H1 (cell line): ENCODE measurements at regions not wholly inside any gene's neighbourhood (a gene's known extent, or its start where the extent isn't known, plus 50 kb on each side); places are given as distances from the start of the nearest gene placed in this dataset.

Source experiments
- CTCF ChIA-PET: fragments of 300-600 bp; sonication (Branson Sonifier 250); formaldehyde crosslinking; loops from one replicate; lab custom pipeline; 2021; ENCODE audit not compliant: partially characterized antibody; lab: Charles Lee
- POLR2A ChIA-PET: fragments of 300-600 bp; sonication (Branson Sonifier 250); formaldehyde crosslinking; loops from one replicate; lab custom pipeline; 2021; ENCODE audit warnings: inconsistent platforms; ENCODE audit not compliant: partially characterized antibody; lab: Charles Lee
- DNase-seq, 2 experiments: peaks; one replicate each; pipeline versions ENCODE4 v3.0.0 to v3.0.0-alpha.2; 2010 to 2022; ENCODE audit warnings: low spot score in 2 of 2, low read depth in 1 of 2, mixed read lengths in 1 of 2
- FAIRE-seq: peaks from 2 replicates; lab custom pipeline; 2011; peaks lifted over from hg19 to GRCh38; lab: Jason Lieb, UNC
- H2AFZ ChIP-seq: 2 replicates; pipeline ENCODE4 v1.8.1; 2012; ENCODE audit warnings: low read length, inconsistent platforms
- H2AK5ac ChIP-seq: 2 replicates; pipeline ENCODE4 v1.6.1; 2013; ENCODE audit warnings: low read depth, low read length
- H2BK120ac ChIP-seq: replicated peaks from 2 replicates; pipeline ENCODE3; 2013; ENCODE audit warnings: low read depth, low read length, inconsistent platforms
- H2BK12ac ChIP-seq: 2 replicates; pipeline ENCODE4 v1.6.1; 2013; ENCODE audit warnings: low read depth, low read length
- H2BK15ac ChIP-seq: 2 replicates; pipeline ENCODE4 v1.6.1; 2013; ENCODE audit warnings: low read length
- H2BK20ac ChIP-seq: 2 replicates; pipeline ENCODE4 v1.6.1; 2013; ENCODE audit warnings: low read length
- H2BK5ac ChIP-seq: 2 replicates; pipeline ENCODE4 v1.6.1; 2013; ENCODE audit warnings: low read depth, low read length
- H3K14ac ChIP-seq: 2 replicates; pipeline ENCODE4 v1.6.1; 2013; ENCODE audit warnings: inconsistent platforms; ENCODE audit not compliant: insufficient read length
- H3K18ac ChIP-seq: 2 replicates; pipeline ENCODE4 v1.6.1; 2013; ENCODE audit warnings: low read length; ENCODE audit errors: extremely low read depth
- H3K23ac ChIP-seq: 2 replicates; pipeline ENCODE4 v1.6.1; 2013; ENCODE audit warnings: inconsistent platforms; ENCODE audit not compliant: insufficient read length
- H3K23me2 ChIP-seq: 2 replicates; pipeline ENCODE4 v1.6.1; 2013; ENCODE audit warnings: low read depth, low read length
- H3K27ac ChIP-seq: 2 replicates; pipeline ENCODE4 v1.6.1; 2011; ENCODE audit warnings: low read depth, low read length, inconsistent platforms
- H3K27me3 ChIP-seq, 4 experiments: replicated peaks in 1 of 4; 1 replicate in 1 of 4; 2 replicates in 3 of 4; pipeline versions ENCODE4 v1.6.1 to v1.8.1; 2011 to 2013; ENCODE audit warnings: low read length in 3 of 4, mild to moderate bottlenecking in 3 of 4, inconsistent platforms in 2 of 4, mixed read lengths in 2 of 4, moderate library complexity in 1 of 4; ENCODE audit not compliant: control insufficient read depth in 3 of 4, insufficient read depth in 3 of 4; ENCODE audit errors: extremely low read depth in 1 of 4
- H3K36me3 ChIP-seq, 4 experiments: 2 replicates each; pipeline versions ENCODE4 v1.6.1 to v1.8.1; 2011 to 2013; ENCODE audit warnings: mild to moderate bottlenecking in 4 of 4, low read length in 3 of 4, moderate library complexity in 2 of 4, control low read depth in 1 of 4, inconsistent platforms in 1 of 4; ENCODE audit not compliant: insufficient read depth in 4 of 4, control insufficient read depth in 2 of 4
- H3K4ac ChIP-seq: replicated peaks from 2 replicates; pipeline ENCODE3; 2013; ENCODE audit warnings: low read length, low read depth, mixed read lengths, inconsistent platforms; ENCODE audit not compliant: insufficient read length
- H3K4me1 ChIP-seq, 4 experiments: replicated peaks in 1 of 4; 1 replicate in 1 of 4; 2 replicates in 3 of 4; pipeline versions ENCODE4 v1.6.1 to v1.8.1; 2011 to 2013; ENCODE audit warnings: low read length in 3 of 4, inconsistent platforms in 2 of 4, mixed read lengths in 1 of 4; ENCODE audit not compliant: insufficient read depth in 4 of 4, control insufficient read depth in 3 of 4
- H3K4me2 ChIP-seq, 2 experiments: 2 replicates each; pipeline versions ENCODE4 v1.6.1 to v1.8.1; 2011 to 2013; ENCODE audit warnings: low read depth in 2 of 2, low read length in 2 of 2, control low read depth in 1 of 2, inconsistent platforms in 1 of 2, mild to moderate bottlenecking in 1 of 2; ENCODE audit not compliant: insufficient read depth in 1 of 2
- H3K4me3 ChIP-seq, 4 experiments: fragments of 200-600, 300-600 bp in 1 of 4; sonication (generic), shearing (Covaris generic), sonication (Bioruptor Twin) in 1 of 4; 2 replicates each; pipeline versions ENCODE4 v1.5.1 to v1.8.1; 2011 to 2016; ENCODE audit warnings: low read length in 4 of 4, low read depth in 3 of 4, control low read depth in 2 of 4, inconsistent platforms in 2 of 4, mild to moderate bottlenecking in 2 of 4, mixed read lengths in 1 of 4, moderate library complexity in 1 of 4; ENCODE audit not compliant: insufficient read depth in 2 of 4; ENCODE audit errors: extremely low read depth in 1 of 4
- H3K56ac ChIP-seq: replicated peaks from 2 replicates; pipeline ENCODE3; 2013; ENCODE audit warnings: low read depth, mild to moderate bottlenecking, mixed read lengths, low read length, inconsistent platforms; ENCODE audit not compliant: insufficient read length
- H3K79me1 ChIP-seq: 2 replicates; pipeline ENCODE4 v1.6.1; 2013; ENCODE audit warnings: low read depth, low read length, control low read depth
- H3K79me2 ChIP-seq, 2 experiments: 2 replicates each; pipeline versions ENCODE4 v1.6.1 to v1.8.1; 2012 to 2013; ENCODE audit warnings: low read length in 2 of 2, mild to moderate bottlenecking in 2 of 2, inconsistent platforms in 1 of 2; ENCODE audit not compliant: insufficient read depth in 2 of 2, control insufficient read depth in 1 of 2
- H3K9ac ChIP-seq, 4 experiments: replicated peaks in 1 of 4; 1 replicate in 1 of 4; 2 replicates in 3 of 4; pipeline versions ENCODE4 v1.6.1 to v1.8.1; 2011 to 2013; ENCODE audit warnings: low read depth in 3 of 4, low read length in 3 of 4, control low read depth in 2 of 4, mild to moderate bottlenecking in 2 of 4, moderate library complexity in 2 of 4, inconsistent platforms in 1 of 4; ENCODE audit errors: extremely low read depth in 1 of 4
- H3K9me3 ChIP-seq, 2 experiments: 2 replicates each; pipeline versions ENCODE4 v1.6.1 to v1.8.1; 2012 to 2013; ENCODE audit warnings: mild to moderate bottlenecking in 2 of 2, moderate library complexity in 2 of 2, control low read depth in 1 of 2, inconsistent platforms in 1 of 2, low read depth in 1 of 2, low read length in 1 of 2, mixed read lengths in 1 of 2; ENCODE audit not compliant: insufficient read depth in 2 of 2
- H4K20me1 ChIP-seq, 2 experiments: replicated peaks in 1 of 2; 2 replicates each; pipeline versions ENCODE3 to v1.8.1; 2011 to 2013; ENCODE audit warnings: inconsistent platforms in 2 of 2, low read length in 2 of 2, mild to moderate bottlenecking in 1 of 2; ENCODE audit not compliant: insufficient read depth in 2 of 2, control insufficient read depth in 1 of 2
- H4K5ac ChIP-seq: 2 replicates; pipeline ENCODE4 v1.6.1; 2013; ENCODE audit warnings: low read length, low read depth, mixed read lengths, inconsistent platforms; ENCODE audit not compliant: insufficient read length
- H4K8ac ChIP-seq: 2 replicates; pipeline ENCODE4 v1.8.0; 2013; ENCODE audit warnings: mild to moderate bottlenecking, moderate library complexity, low read length, inconsistent platforms; ENCODE audit not compliant: insufficient read depth; ENCODE audit errors: extremely low read depth
- H4K91ac ChIP-seq: replicated peaks from 2 replicates; pipeline ENCODE3; 2013; ENCODE audit warnings: low read length, mixed read lengths, inconsistent platforms; ENCODE audit not compliant: insufficient read length
- EZH2 ChIP-seq: fragments of 200-600 bp; sonication (generic); IDR thresholded peaks from 2 replicates; pipeline ENCODE4 v1.7.1; 2012; ENCODE audit warnings: low read depth, mild to moderate bottlenecking, moderate library complexity, low read length, inconsistent platforms; ENCODE audit not compliant: severe bottlenecking
- WGBS, 2 experiments: shearing (Covaris generic) in 1 of 2; methylation state at CpG; one replicate each; pipeline versions ENCODE4 v1.1.6 to v1.1.7; 2013 to 2015; ENCODE audit warnings: low lambda C conversion rate in 2 of 2, mixed read lengths in 2 of 2, inconsistent platforms in 1 of 2, low coverage in 1 of 2, missing lambda C conversion rate in 1 of 2; ENCODE audit not compliant: insufficient replicate concordance in 2 of 2, insufficient coverage in 1 of 2, insufficient read length in 1 of 2; ENCODE audit errors: extremely low coverage in 1 of 2, missing lambda C conversion rate in 1 of 2; 5-methylcytosine and 5-hydroxymethylcytosine counted together

DNA sequence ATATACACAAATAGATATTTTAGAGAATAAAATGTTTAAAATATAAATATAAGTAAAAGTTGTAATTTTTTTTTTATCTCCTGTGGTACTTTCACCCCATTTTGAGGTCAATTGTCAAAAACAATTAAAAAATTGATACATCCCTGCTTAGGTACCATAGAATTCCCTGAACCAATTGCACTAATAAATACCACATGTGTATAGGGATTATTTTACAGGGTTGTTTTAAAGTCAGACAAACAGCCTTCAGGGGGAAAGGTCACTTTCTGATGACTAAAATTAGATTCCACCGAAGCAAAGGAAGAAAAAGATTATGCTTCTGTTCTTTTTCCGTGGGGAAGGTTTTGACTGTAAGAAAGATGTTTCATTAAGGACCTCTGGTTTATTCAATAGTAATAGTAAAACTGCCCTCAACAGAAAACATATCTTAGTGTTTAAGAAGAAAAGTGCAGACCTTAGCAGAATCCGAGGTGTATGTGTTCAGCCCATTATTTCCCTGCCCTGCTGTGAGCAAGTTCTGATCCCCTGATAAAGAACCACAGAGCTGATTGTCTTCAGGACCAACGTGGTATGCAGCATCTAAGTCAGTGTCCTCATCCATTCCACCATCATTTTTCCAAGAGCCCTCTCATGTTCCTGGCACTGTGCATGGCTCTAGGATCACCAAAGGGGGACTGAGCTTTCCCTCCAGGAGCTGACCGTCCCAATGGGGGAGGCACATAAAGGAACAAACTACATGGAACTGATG is 132.9 kb upstream of the IL12A start:
- no peak for TF ChIP-seq EZH2
- Histone ChIP-seq H3K27me3 (no peaks in the 10 kb centered on the region), H3K9me3 (no peaks in the 10 kb centered on the region), H2BK12ac (no peak overlapping the region), H2BK20ac (no peak overlapping the region), H3K36me3 (no peaks in the 10 kb centered on the region), H2BK120ac (no peak overlapping the region), H3K23ac (no peak overlapping the region), H3K79me1 (peaks cover 5% of the 10 kb centered on the region; the same call in 1 of the 2 replicates), H2BK5ac (no peak overlapping the region), H3K14ac (no peak overlapping the region), H3K4me2 (no peak overlapping the region), H3K56ac (no peak overlapping the region), H2BK15ac (no peak overlapping the region), H3K9ac (no peak overlapping the region), H4K5ac (no peak overlapping the region), H2AFZ (no peak overlapping the region), H4K8ac (no peak overlapping the region), H2AK5ac (no peak overlapping the region), H3K18ac (no peak overlapping the region), H3K27ac (no peak overlapping the region), H4K91ac (no peak overlapping the region), H3K4me1 (peaks cover 0 to 10% (median 6%) of the 10 kb centered on the region in 4 experiments; a peak in 5 of 7 replicates), H4K20me1 (no peaks in the 10 kb centered on the region), H3K23me2 (no peaks in the 10 kb centered on the region), H3K4me3 (no peak overlapping the region), H3K4ac (no peak overlapping the region), H3K79me2 (peaks cover 0 to 18% of the 10 kb centered on the region in 2 experiments; a peak in 2 of 4 replicates)
- no peak for DNase-seq
- ChIA-PET POLR2A (no interaction called here), CTCF (interaction anchor here (1.7 to 2.4 kb wide), 3 partner anchors 28 to 177 kb away, joined by 4 to 9 read pairs (median 4); no protein-coding TSS in a partner anchor)
- WGBS, 2 experiments = 86% methylated on average over 5 of the region's 5 CpGs; no CpG with 5 or more reads in 1 of the 2 experiments
- FAIRE-seq = no peak
